GM18873 (cell line): ENCODE measurements at regions not wholly inside any gene's neighbourhood (a gene's known extent, or its start where the extent isn't known, plus 50 kb on each side); places are given as distances from the start of the nearest gene placed in this dataset.

Experiments used
- ATAC-seq: cut with Tn5 transposase; IDR thresholded peaks from one replicate; pipeline ENCODE4 v1.9.1; 2021; ENCODE audit warnings: mild to moderate bottlenecking, moderate library complexity, moderate number of reproducible peaks; ENCODE audit not compliant: unreplicated experiment, low FRiP score

DNA sequence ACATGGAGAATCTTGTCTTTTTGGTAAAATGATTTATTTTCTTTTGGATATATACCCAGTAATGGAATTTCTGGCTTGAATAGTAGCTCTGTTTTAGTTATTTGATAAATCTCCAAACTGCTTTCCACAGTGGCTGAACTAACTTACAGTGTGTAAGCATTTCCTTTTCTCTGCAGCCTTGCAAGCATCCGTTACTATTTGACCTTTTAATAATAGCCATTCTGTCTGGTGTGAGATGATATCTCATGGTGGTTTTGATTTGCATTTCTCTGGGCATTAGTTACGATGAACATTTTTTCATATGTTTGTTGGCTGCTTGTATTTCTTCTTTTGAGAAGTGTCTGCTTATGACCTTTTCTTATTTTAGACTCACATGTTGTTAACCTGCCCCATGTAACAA, 190.2 kb downstream of the GALR1 start:
- no peak for ATAC-seq

DNA sequence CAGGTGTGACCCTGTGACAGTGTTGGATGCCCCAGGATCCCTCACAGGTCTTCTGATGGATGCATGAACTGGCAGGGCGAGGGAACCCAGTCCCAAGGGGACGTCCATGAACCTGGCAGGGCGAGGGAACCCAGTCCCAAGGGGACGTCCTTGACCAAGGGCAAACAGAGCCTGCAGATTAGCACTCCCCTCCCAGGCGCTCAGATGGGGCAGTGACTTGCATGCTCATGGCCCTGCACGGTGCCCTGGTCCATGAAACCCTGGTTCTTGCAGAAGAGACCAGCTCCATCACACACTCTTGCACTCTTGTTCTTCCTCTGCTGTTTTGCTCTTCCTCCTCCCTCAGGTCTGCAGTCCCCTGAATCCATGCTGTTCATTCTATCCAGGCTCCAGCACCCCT, 192.7 kb downstream of the GALR1 start:
- ATAC-seq = no peak

DNA sequence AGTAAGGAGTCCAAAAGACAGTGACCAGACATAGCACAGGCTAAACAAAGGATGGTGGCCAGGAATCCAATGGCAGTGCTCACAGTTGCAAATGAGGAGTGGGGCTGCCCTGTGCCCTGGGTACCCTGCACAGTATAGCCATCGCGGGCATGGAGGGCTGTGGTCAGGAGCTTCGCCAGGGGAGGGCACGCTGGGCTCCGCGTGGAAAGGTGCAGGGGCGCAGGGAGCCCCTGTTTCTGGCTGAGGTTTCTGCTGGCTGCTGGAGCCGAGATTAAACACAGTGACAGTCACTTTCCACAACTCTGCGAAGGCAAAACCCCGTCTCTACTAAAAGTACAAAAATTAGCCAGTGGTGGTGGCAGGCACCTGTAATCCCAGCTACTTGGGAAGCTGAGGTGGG, 194.7 kb downstream of the GALR1 start:
- ATAC-seq = no peak

DNA sequence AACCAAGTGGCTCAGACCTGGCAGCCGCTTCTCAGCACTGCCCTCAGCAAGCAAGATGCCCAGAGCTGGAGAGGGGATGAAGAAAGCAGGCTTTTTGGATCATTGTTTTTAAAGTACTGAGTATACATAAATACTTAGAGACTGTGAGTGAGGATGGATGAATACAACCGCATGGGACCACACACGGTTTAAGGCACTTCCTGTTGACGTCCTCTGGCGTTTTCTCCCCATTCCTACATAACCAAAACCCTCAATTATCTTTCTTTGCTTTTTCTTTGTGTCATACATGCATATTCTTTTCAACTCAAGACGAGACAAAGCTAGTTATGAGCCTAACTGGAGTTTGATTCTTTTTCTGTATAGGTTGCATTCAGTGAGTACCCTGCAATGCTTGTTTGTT, 198.4 kb downstream of the GALR1 start:
- no peak for ATAC-seq

DNA sequence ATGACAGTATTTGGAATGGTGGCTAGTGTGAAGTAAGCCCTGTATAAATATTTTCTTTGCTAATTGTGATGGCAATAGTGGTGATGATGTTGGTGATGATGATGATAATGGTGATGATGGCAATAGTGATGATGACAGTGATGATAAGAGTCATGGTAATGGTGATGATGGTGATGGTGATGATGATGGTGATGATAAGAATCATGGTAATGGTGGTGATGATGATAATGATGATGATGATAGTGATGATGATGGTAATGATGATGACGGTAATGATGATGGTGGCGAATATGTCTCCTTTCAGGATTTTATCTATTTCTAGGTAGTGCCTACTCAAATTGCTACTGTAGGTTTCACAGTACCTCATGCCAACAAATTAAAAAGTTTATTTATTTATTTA, 205.4 kb downstream of the GALR1 start:
- ATAC-seq = no peak

DNA sequence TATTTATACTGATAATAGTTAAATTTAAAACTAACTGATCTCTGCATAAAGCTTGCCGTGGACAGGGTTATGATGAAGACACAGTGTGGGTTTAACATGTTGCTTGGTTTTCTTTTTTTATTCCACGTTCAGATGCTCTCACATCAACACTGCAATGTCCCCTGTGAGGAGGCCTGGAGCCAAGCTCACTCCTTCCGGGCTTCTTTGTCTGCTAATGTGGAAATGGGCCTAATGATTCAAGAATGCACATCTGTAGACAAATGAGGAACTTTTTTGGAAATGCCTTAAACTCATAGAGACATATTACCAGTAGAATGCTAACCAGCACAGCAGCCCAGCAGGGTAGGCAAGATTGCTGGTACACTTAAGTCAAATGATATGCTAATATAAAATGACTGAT, 208.0 kb downstream of the GALR1 start:
- no peak for ATAC-seq

DNA sequence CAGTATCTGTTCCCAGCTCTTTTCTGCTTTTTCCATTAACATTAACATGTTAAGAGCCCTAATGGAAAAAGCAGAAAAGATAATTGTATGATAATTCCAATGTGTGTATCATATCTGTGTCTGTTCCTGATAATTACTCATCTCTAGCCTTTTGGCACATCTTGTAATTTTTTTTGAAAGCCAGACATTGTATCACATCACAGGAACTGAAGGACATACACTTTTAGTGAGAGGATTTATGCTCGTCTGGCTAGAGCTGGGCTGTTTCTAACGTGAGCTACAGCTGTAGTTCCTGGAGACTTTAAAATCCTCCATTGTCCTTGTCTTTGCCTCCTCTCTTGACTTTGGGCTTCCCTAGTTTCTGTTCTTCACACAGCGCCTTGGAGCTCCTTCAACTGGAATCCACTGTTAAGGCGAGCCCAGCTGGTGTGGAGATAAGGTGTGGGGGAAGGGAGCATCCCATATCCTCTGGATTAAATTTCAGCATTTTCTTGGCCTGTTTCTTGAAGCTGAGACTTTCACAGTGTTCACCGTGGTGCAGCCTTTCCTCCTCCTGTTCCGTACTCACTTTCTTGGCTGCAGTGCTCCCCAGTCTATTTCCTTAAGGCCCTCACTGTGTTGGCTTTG, 211.5 kb downstream of the GALR1 start:
- ATAC-seq = no peak

DNA sequence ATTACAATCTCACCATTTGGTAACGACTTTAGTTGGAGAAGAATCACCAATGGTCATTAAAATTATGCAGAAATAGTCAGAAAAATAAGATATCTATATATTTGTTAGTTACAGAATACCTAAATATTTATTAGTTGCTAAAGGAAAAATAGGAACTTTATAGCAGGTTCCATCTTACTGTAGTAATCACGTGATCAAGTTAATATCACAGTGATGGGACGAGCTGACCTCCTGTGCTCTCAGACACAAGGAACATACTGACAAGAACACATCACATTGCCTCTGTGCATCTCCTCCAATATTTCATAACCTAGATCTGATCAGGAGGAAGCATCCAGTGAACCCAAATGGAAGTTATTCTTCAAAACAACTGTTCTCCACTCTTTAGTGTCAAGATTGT, 215.3 kb downstream of the GALR1 start:
- ATAC-seq = no peak

DNA sequence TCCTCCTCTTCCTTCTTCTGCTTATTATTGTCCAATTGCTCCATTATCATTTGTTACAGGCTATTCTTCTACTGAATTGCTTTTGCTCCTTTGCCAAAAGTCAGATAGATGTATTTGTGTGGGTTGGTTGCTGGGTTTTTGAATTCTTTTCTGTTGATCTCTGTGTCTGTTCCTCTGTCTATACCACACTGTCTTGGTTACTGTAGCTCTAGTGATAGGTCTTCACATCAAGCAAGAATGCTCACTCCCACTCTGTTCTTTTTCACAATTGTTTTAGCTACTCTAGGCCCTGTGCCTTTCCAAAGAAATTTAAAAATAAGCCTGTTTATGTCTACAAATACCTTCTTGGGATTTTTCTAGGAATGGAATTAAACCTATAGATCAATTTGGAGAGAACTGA, 217.2 kb downstream of the GALR1 start:
- ATAC-seq = no peak

DNA sequence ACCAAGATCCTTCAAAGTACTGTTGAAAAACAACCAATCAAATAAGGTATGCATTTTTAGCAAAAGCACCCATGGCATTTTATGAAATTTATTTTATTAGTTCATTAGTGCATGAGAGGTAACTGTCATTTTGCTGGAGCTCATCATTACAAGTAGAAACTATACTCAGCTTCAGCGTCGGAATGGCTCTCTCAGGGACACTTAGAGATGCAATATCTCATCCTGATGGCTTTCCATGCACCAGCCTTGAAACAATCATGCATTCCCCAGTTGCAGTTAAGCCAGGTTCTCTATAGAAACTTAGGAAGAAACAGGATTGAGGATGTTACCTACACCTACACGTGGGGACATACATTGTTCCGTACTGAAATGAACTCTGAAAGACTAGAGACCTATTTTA, 219.5 kb downstream of the GALR1 start:
- ATAC-seq = no peak

DNA sequence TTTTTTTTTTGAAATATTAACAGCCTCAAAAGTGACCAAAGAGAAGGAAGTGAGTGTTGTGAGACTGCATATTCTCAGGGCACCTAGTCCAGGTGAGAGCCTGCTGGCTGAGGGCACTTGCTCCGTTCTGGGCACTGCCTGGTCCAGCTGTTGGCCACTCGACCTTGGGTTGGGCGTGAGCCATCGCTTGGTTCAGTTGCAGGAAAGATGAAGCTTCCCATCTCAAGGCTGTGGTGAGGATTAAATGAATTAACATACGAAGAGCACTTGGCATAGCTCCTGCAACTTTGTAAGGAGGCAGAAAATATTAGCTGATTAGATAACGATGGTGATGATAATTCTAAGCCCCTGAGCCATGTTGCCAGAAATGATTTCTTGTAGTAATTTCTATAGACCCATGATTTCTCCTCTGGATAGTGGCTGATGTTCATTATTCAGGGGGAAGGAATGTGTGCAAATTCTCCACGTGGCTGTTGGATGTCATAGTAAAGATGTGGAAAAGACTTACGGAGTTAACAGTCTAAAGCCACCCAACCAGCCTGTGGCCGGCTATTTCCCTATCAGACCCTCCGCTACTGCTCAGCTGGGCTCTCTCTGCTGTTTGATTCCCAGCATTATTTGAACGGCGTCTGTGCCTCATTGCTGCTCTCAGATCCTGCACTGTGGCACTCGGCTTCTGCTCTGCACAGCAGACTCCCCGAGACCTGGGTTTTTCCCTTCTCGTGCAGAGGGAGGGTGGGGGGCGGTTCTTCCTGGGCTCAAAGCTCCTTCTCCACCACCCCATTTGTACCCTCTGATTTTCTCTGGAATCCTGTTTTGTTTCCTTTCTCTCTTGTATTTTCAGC, 221.1 kb downstream of the GALR1 start:
- ATAC-seq = no peak

DNA sequence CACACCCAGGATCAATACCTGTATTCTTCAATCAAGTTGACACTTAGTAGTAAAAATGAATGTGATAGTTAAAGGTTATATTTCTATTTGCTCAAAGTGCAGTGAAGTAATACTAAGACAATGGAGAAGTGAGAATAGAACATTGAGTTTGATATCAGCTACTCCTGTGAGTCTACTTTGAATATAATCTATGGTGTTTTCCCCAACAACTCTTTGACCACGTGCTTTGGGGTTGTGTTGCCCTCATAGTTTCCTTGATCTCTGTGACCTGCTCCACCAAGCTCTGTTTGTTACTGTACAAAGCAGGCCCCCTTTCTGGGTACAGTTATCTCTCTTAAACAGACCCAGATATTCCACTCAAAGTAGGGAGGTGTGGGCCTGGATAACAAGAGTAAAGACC, 222.9 kb downstream of the GALR1 start:
- no peak for ATAC-seq

DNA sequence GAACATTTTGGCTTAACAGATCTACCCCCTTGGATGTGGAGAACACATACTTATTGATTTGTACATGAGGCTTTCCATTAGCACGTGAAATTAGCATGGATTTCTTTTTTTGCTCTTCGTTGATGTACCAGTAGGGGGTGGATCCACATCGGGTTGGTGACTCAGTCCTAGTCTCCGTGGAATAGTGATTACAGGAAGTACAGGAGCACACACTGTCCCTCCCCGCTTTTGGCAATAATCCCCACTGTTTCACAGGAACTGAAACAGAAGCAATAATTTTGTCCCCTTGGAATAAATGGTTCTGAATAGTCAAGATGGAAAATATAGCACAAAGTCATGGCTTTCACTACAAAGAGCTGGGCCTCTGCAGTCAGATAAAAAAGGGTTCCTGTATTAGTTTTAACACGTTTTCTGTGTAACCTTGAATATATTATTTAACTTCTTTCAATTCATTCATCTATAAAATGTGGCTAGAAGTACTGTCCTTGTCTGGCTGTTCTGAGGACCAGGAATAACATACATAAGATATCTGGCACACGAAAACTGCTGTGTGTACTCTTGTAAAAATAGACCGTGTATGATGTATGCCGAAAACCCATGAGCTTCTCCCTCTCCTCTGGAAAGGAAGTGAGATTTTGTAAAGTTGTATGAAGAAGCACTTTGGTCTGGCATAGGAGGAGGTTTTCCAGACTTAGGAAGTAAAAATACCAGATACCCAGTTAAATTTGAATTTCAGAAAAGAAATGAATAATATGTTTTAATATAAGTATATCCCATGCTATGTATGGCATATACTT, 229.2 kb downstream of the GALR1 start:
- no peak for ATAC-seq

DNA sequence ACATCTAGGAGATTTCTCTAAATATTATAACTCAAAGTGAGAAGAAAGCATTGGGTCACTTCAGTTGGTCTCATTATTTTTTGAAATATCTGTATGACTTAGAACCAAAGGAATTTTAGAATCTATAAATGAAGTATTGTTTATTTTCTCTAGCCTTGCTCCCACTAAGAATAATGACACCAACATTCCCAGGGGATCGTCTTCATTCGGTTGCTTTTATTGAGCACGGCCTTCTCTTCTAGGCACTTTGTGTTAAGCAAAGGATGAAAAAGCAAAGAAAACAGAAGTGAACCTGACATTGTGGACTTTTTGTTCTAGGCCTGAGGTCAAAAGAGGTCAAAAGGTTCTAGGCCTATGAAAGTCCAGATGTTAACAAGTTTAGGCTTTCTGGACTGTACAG, 231.9 kb downstream of the GALR1 start:
- no peak for ATAC-seq

DNA sequence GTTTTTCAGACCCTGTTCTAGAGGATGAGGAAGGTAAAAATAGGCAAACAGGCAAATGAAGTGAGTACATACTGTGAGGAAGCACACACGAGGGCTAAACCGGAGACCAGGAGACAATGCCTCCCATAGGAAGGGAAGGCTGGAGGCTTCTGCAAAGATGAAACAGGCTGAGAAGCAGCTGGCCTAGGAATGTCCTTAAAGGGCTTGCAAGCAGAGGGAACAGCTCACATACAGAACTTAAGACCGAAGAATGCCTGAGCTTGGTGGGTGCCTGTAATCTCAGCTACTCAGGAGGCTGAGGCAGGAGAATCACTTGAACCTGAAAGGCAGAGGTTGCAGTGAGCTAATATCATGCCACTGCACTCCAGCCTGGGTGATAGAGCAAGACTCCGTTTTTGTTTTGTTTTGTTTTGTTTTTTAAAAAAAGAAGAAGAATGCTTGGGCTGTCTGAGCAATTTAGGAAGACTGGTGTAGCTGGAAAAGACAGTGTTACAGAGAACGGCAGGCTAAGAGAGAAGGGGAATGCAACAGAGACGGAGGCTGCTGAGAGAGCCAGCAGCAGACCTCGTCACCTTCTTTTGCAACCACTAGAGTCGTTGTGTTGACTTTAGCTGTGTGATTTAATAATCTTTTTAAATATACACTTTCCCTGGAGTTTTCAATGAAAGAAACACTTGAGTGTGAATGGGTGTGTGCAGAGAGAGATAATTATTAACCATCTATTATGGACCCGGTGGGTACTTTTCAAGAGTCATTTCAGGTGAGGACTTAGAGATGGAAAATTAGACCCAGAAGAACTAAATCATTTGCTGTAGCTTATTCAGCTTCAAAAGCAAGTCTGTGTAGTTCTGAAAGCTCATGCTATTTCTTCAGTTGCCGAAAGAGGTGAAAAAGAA, 232.8 kb downstream of the GALR1 start:
- ATAC-seq = no peak

DNA sequence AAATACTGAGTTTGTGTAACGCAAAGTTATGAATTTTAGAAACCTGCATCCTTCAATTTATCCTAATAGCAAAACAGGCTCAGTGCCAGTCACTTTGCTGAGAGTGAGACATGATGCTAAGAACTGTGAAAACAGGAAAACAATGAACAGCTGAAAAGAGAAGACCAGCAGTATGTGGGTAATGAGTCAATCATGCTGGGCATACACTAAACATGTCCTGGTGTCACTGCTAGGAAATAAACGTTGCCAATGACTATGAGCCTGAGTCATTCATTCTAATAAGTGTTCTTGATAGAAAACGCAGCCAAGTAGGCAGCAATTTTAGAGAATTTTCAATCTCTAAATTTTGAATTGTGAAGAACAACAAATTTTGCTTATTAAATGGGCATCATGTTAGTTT, 237.3 kb downstream of the GALR1 start:
- no peak for ATAC-seq

DNA sequence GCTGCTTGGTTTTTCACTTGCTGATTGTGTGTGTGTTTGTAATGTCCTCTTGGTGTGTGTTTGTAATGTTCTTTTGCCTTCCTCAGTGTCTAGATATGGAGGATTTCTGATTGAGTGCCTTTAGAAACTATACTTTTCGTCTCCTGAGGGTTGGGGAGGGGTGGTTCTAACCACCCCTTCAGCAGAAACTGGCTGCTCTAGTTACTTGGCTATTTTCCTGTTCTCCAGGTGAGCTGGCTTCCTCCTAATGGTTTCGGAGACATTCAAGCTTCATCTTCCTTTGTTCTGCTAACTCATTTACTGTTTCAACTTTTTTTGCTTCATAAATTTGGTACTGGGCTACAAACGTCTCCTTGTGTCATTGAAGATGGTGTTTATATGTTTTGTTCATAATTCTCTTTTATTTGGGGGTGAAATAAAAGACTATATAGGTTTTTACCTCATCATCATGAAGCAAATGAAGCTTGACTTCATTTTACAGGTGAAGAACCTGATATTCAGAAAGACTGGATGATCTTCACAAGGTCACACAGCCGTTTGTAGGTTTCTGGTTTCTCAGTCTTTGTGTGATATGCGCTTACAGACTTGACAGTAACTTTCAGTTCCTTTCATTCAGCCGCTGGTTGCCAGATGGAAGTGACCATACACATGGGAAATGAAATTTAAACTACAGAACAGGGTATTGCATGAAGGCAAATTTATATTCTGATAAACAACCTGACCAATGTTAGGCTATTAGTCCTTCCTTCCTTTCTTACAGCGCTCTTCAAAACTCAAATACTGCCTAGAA, 238.5 kb downstream of the GALR1 start:
- ATAC-seq = no peak

DNA sequence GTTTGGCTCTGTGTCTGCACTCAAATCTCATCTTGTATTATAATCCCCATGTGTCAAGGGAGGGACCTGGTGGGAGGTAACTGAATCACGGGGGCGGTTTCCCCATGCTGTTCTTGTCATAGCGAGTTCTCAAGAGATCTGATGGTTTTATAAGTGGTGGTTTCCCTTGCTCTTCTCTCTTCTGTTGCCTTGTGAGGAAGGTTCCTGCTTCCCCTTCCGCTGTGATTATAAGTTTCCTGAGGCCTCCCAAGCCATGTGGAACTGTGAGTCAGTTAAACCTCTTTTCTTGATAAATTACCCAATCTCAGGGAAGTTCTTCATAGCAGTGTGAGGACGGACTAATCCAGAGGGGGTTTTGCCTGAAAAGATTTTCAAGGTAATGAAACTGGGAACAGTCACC, 245.4 kb downstream of the GALR1 start:
- no peak for ATAC-seq

DNA sequence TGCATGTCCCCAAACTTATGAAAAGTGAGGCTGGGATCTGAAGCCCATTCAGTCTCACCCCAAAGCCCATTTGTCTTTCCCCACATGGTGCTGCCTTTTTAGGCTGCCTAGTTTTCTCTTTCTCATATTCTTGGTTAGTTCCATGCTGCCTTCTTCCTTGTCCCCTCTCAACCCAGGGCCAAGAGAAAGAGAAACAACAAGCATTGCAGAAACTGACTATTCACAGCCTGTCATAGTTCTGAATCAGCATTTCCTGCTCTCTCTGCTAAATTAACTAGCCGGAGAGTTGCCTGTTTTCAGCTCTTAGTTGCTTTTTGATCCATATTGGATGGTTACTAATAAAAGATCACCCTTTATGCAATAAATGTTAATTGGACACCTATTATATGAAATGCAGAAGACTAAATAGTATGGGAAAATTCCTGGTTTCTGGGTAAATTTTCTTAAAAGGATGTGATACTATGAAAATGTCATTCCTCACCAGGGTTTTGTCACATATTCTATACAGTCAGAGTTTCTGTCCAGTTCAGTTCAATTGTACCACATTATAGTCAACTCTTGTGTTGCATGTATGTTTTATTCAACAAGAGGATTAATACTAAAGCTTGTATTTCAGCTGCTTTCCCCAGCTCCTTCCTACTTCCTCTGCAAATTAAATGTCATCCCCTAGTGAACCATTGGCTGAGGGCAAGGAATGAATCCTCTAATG, 246.5 kb downstream of the GALR1 start:
- ATAC-seq = no peak
